Naive thymus-derived CD4-positive, alpha-beta T cell (primary cell): ENCODE measurements at regions not wholly inside any gene's neighbourhood (a gene's known extent, or its start where the extent isn't known, plus 50 kb on each side); places are given as distances from the start of the nearest gene placed in this dataset.

Experiments
- ATAC-seq: fragments of 150-1000 bp; cut with Tn5 transposase; 2 replicates; pipeline ENCODE4 v1.10.0; 2021; ENCODE audit warnings: mild to moderate bottlenecking, moderate library complexity
- CTCF ChIA-PET: fragments of 350-600 bp; sonication (Branson Sonifier 250); formaldehyde crosslinking; loops from one replicate; lab custom pipeline; 2021; ENCODE audit warnings: antibody characterized with exemption; lab: Charles Lee
- POLR2A ChIA-PET: fragments of 350-600 bp; sonication (Branson Sonifier 250); formaldehyde crosslinking; loops from one replicate; lab custom pipeline; 2021; ENCODE audit warnings: antibody characterized with exemption, inconsistent platforms; lab: Charles Lee
- DNase-seq, 9 donors: peaks; one replicate each; pipeline versions ENCODE4 v3.0.0 to v3.0.0-alpha.2; 2020 to 2022; ENCODE audit warnings: mixed read lengths in 1 of 9
- H3K27ac ChIP-seq: one replicate; pipeline ENCODE4 v1.7.0; 2013; ENCODE audit warnings: mild to moderate bottlenecking, low read depth, low read length, moderate library complexity
- H3K27me3 ChIP-seq, 2 donors: one replicate each; pipeline ENCODE4 v1.7.0; 2013; ENCODE audit warnings: low read length in 2 of 2, mild to moderate bottlenecking in 2 of 2, moderate library complexity in 2 of 2; ENCODE audit not compliant: control insufficient read depth in 2 of 2, insufficient read depth in 2 of 2
- H3K36me3 ChIP-seq, 3 experiments: 1 replicate in 2 of 3; 2 replicates in 1 of 3; pipeline ENCODE4 v1.7.0; 2013; ENCODE audit warnings: low read length in 3 of 3, mild to moderate bottlenecking in 3 of 3, moderate library complexity in 1 of 3; ENCODE audit not compliant: insufficient read depth in 3 of 3, control insufficient read depth in 2 of 3
- H3K4me1 ChIP-seq, 2 donors: one replicate each; pipeline ENCODE4 v1.7.0; 2013; ENCODE audit warnings: low read length in 2 of 2, mild to moderate bottlenecking in 2 of 2, moderate library complexity in 1 of 2; ENCODE audit not compliant: control insufficient read depth in 2 of 2, insufficient read depth in 2 of 2
- H3K4me3 ChIP-seq: 2 replicates; pipeline ENCODE4 v1.7.0; 2013; ENCODE audit warnings: mild to moderate bottlenecking, low read length
- H3K9me3 ChIP-seq, 3 experiments: 1 replicate in 2 of 3; 2 replicates in 1 of 3; pipeline ENCODE4 v1.7.0; 2013; ENCODE audit warnings: low read length in 3 of 3; ENCODE audit not compliant: control insufficient read depth in 2 of 3
- H3K27ac Mint-ChIP-seq, 9 donors: one replicate each; pipeline ENCODE4 v1.8.0; 2020 to 2022; ENCODE audit warnings: mixed read lengths in 9 of 9, mild to moderate bottlenecking in 8 of 9, moderate library complexity in 5 of 9, inconsistent platforms in 2 of 9
- H3K27me3 Mint-ChIP-seq, 5 donors: one replicate each; pipeline ENCODE4 v1.8.0; 2021 to 2022; ENCODE audit warnings: mixed read lengths in 5 of 5, mild to moderate bottlenecking in 1 of 5
- H3K36me3 Mint-ChIP-seq, 5 donors: one replicate each; pipeline ENCODE4 v1.8.0; 2020 to 2022; ENCODE audit warnings: mixed read lengths in 5 of 5, mild to moderate bottlenecking in 3 of 5, inconsistent platforms in 1 of 5
- H3K4me1 Mint-ChIP-seq, 7 donors: one replicate each; pipeline ENCODE4 v1.8.0; 2020 to 2022; ENCODE audit warnings: mixed read lengths in 7 of 7, mild to moderate bottlenecking in 3 of 7, inconsistent platforms in 1 of 7
- H3K4me3 Mint-ChIP-seq, 10 donors: one replicate each; pipeline ENCODE4 v1.8.0; 2020 to 2022; ENCODE audit warnings: mild to moderate bottlenecking in 10 of 10, mixed read lengths in 10 of 10, moderate library complexity in 6 of 10, inconsistent platforms in 2 of 10
- H3K9me3 Mint-ChIP-seq, 11 donors: one replicate each; pipeline ENCODE4 v1.8.0; 2020 to 2022; ENCODE audit warnings: mixed read lengths in 11 of 11, mild to moderate bottlenecking in 4 of 11, inconsistent platforms in 1 of 11, moderate library complexity in 1 of 11
- intact Hi-C, 2 donors: fragments of 100-400 bp; cut with micrococcal nuclease; formaldehyde crosslinking; loops; one replicate each; pipeline ENCODE4 v1.15.1; 2023

DNA sequence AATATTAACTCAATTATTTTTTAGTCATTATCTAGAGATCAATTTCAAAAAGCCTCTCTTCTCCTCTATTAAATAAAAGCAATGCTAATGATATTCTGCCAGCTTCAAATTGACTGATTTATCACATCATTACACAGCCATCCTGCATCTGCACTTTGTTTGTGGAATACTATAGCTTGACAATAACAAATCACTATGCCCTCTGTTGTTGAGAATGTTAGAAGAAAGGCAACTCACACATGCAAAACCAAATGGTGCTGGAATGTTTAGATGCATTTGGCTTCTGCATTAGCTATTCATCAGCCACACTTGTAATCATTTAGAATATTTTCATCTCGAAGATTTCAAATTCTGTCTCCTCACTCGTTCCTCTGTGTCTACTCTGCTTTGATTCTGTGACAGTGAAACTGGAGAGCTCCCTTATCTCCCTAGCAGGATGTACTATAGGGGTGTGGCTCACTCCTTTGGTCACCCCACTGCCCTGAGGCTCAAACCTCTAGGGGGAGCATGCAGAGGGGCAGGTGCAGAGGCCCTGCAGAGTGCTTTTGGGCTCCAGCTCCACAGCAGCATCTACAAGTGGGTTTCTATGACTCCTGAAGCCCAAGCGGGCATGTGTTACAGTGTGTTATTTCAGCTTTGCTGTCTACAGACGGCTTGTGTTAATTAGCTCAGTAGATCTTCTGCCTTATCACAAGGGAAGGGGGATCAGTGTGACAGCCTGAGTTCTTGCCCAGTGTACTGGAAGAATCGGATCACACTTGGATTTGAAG is 454.1 kb upstream of the BCHE start:
- ATAC-seq, result no peak
- H3K27ac Mint-ChIP-seq, result no peak overlapping the region
- CTCF ChIA-PET, result interaction anchor here (0.6 kb wide), 1 partner anchor 114 kb away, joined by 3 read pairs; no protein-coding TSS in a partner anchor

GRCh38 chr3:166285001-166285400 is 447.8 kb upstream of the BCHE start:
- Histone ChIP-seq H3K4me3 (no peak overlapping the region), H3K36me3 (no peaks in the 10 kb centered on the region), H3K27ac (no peak overlapping the region), H3K4me1 (no peaks in the 10 kb centered on the region), H3K27me3 (no peaks in the 10 kb centered on the region), H3K9me3 (no peaks in the 10 kb centered on the region)
- DNase-seq, result no peak
- intact Hi-C loops, result no loop called here
- ChIA-PET POLR2A (no interaction called here), CTCF (no interaction called here)
- no peak overlapping the region for H3K27ac Mint-ChIP-seq
- peak; percentile 29 for ATAC-seq
- no peaks in the 10 kb centered on the region for H3K36me3 Mint-ChIP-seq
- H3K4me1 Mint-ChIP-seq, result no peaks in the 10 kb centered on the region
- H3K4me3 Mint-ChIP-seq, result no peak overlapping the region
- H3K27me3 Mint-ChIP-seq, result no peaks in the 10 kb centered on the region
- H3K9me3 Mint-ChIP-seq, result peaks cover 0 to 12% (median 2%) of the 10 kb centered on the region in 11 donors

More for the DNA sequence above, 454.1 kb upstream of the BCHE start:
- intact Hi-C loops, result no loop called here
- Mint-ChIP-seq H3K36me3 (no peaks in the 10 kb centered on the region), H3K27me3 (no peaks in the 10 kb centered on the region), H3K4me3 (no peak overlapping the region), H3K9me3 (peaks cover 0 to 23% (median 2%) of the 10 kb centered on the region in 11 donors), H3K4me1 (no peaks in the 10 kb centered on the region)
- H3K4me1 ChIP-seq, result no peaks in the 10 kb centered on the region
- H3K36me3 ChIP-seq, result no peaks in the 10 kb centered on the region
- H3K27me3 ChIP-seq, result no peaks in the 10 kb centered on the region
- H3K9me3 ChIP-seq, result no peaks in the 10 kb centered on the region
- H3K27ac ChIP-seq, result no peak overlapping the region
- DNase-seq, result no peak
- POLR2A ChIA-PET, result no interaction called here
- no peak overlapping the region for H3K4me3 ChIP-seq

- DNase-seq, result no peak
- no peaks in the 10 kb centered on the region for H3K9me3 ChIP-seq
- POLR2A ChIA-PET, result no interaction called here
- H3K27me3 Mint-ChIP-seq, result no peaks in the 10 kb centered on the region
- no peaks in the 10 kb centered on the region for H3K36me3 Mint-ChIP-seq
- intact Hi-C loops, result no loop called here
- ATAC-seq, result no peak
- no peaks in the 10 kb centered on the region for H3K27me3 ChIP-seq
- no peak overlapping the region for H3K4me3 Mint-ChIP-seq
- H3K4me1 Mint-ChIP-seq, result no peaks in the 10 kb centered on the region
- no peaks in the 10 kb centered on the region for H3K4me1 ChIP-seq
- no peak overlapping the region for H3K27ac Mint-ChIP-seq
- H3K27ac ChIP-seq, result no peak overlapping the region
- H3K36me3 ChIP-seq, result no peaks in the 10 kb centered on the region
- H3K9me3 Mint-ChIP-seq, result peaks cover 0 to 14% (median 2%) of the 10 kb centered on the region in 11 donors
- no peak overlapping the region for H3K4me3 ChIP-seq
- CTCF ChIA-PET, result no interaction called here
Measured at GRCh38 chr3:166283840-166284239, 446.6 kb upstream of the BCHE start.

DNA sequence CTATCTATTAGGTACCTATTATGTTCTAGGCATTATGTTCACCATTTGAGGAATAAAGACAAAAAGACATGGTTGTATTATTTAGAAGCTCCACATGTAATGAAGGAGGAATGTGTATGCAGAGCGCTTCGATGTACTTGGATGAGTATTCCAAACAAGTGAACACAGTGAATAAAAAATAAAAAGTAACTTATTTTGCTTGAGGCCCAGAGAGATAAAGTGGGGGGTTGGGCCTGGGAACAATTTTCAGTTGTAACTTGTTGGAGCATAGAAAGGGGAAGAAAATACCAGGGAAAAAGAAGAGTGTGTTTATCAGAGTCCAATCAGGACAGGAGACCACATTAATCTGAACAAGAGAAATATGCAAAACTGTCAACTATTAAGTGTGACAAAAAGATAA is 445.7 kb upstream of the BCHE start:
- ChIA-PET CTCF (no interaction called here), POLR2A (no interaction called here)
- H3K36me3 Mint-ChIP-seq, result no peaks in the 10 kb centered on the region
- DNase-seq (no peak), ATAC-seq (no peak)
- H3K4me1 Mint-ChIP-seq, result peaks cover 0 to 2% (median 0%) of the 10 kb centered on the region in 7 donors
- H3K4me1 ChIP-seq, result no peaks in the 10 kb centered on the region
- no peaks in the 10 kb centered on the region for H3K27me3 Mint-ChIP-seq
- no peak overlapping the region for H3K4me3 Mint-ChIP-seq
- no peak overlapping the region for H3K4me3 ChIP-seq
- H3K9me3 ChIP-seq, result no peaks in the 10 kb centered on the region
- H3K27me3 ChIP-seq, result no peaks in the 10 kb centered on the region
- intact Hi-C loops, result no loop called here
- peaks cover 0 to 18% (median 3%) of the 10 kb centered on the region in 11 donors for H3K9me3 Mint-ChIP-seq
- no peak overlapping the region for H3K27ac ChIP-seq
- no peaks in the 10 kb centered on the region for H3K36me3 ChIP-seq
- no peak overlapping the region for H3K27ac Mint-ChIP-seq

- H3K36me3 Mint-ChIP-seq, result no peaks in the 10 kb centered on the region
- POLR2A ChIA-PET, result no interaction called here
- CTCF ChIA-PET, result no interaction called here
Measured at GRCh38 chr3:166279636-166280035, 442.4 kb upstream of the BCHE start.

DNA sequence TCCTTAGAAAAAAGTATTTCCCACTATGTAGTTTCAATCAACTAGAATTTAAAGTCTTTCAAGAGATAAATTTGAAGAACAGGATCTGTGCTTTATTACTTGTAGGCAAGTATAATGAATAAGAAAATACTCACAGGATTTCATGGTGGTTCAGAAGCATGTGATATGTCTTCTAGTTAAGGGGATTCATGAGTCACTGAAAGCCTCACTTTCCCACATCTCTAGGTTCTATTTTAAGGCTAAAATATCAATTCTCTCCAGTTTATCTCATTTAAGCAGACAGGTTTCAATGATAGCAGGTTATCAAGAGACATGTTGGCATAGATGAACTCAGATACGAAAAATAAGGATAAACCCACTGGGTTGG is 437.8 kb upstream of the BCHE start:
- no peaks in the 10 kb centered on the region for H3K36me3 Mint-ChIP-seq

More at GRCh38 chr3:166279636-166280035, 442.4 kb upstream of the BCHE start:
- H3K9me3 Mint-ChIP-seq, result peaks cover 0 to 18% (median 3%) of the 10 kb centered on the region in 11 donors
- H3K4me1 Mint-ChIP-seq, result peaks cover 0 to 2% (median 0%) of the 10 kb centered on the region in 7 donors
- Histone ChIP-seq H3K9me3 (no peaks in the 10 kb centered on the region), H3K36me3 (no peaks in the 10 kb centered on the region), H3K4me3 (no peak overlapping the region), H3K27me3 (no peaks in the 10 kb centered on the region), H3K4me1 (no peaks in the 10 kb centered on the region), H3K27ac (no peak overlapping the region)
- no peak overlapping the region for H3K27ac Mint-ChIP-seq
- H3K27me3 Mint-ChIP-seq, result no peaks in the 10 kb centered on the region
- DNase-seq (no peak), ATAC-seq (no peak)
- intact Hi-C loops, result no loop called here
- H3K4me3 Mint-ChIP-seq, result no peak overlapping the region

More for the DNA sequence above, 437.8 kb upstream of the BCHE start:
- no peak overlapping the region for H3K4me3 Mint-ChIP-seq
- Histone ChIP-seq H3K4me3 (no peak overlapping the region), H3K27me3 (no peaks in the 10 kb centered on the region), H3K36me3 (no peaks in the 10 kb centered on the region), H3K9me3 (no peaks in the 10 kb centered on the region), H3K27ac (no peak overlapping the region), H3K4me1 (no peaks in the 10 kb centered on the region)
- peaks cover 0 to 2% (median 0%) of the 10 kb centered on the region in 7 donors for H3K4me1 Mint-ChIP-seq
- ChIA-PET CTCF (no interaction called here), POLR2A (no interaction called here)
- ATAC-seq, result no peak
- no peak overlapping the region for H3K27ac Mint-ChIP-seq
- peaks cover 0 to 14% (median 3%) of the 10 kb centered on the region in 11 donors for H3K9me3 Mint-ChIP-seq
- intact Hi-C loops, result no loop called here
- no peak for DNase-seq
- no peaks in the 10 kb centered on the region for H3K27me3 Mint-ChIP-seq
